ENCODE measurements at regions not wholly inside any gene's neighbourhood (a gene's known extent, or its start where the extent isn't known, plus 50 kb on each side); places are given as distances from the start of the nearest gene placed in this dataset.

GRCh38 chr2:65724336-65724735 is 291.9 kb upstream of the SPRED2 start:
- TF ChIP-seq, protein P1, sequence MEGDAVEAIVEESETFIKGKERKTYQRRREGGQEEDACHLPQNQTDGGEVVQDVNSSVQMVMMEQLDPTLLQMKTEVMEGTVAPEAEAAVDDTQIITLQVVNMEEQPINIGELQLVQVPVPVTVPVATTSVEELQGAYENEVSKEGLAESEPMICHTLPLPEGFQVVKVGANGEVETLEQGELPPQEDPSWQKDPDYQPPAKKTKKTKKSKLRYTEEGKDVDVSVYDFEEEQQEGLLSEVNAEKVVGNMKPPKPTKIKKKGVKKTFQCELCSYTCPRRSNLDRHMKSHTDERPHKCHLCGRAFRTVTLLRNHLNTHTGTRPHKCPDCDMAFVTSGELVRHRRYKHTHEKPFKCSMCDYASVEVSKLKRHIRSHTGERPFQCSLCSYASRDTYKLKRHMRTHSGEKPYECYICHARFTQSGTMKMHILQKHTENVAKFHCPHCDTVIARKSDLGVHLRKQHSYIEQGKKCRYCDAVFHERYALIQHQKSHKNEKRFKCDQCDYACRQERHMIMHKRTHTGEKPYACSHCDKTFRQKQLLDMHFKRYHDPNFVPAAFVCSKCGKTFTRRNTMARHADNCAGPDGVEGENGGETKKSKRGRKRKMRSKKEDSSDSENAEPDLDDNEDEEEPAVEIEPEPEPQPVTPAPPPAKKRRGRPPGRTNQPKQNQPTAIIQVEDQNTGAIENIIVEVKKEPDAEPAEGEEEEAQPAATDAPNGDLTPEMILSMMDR (IDR thresholded peaks at IDR 0.05), result no peak
- TF ChIP-seq POLR2AphosphoS5 (IDR thresholded peaks at IDR 0.05) (no peak), POLR2A (IDR thresholded peaks at IDR 0.05) (no peak), EP300 (IDR thresholded peaks at IDR 0.05) (no peak)

Data from suprapubic skin (tissue), 4 donors.